GM12865 (cell line): ENCODE measurements at regions not wholly inside any gene's neighbourhood (a gene's known extent, or its start where the extent isn't known, plus 50 kb on each side); places are given as distances from the start of the nearest gene placed in this dataset.

Source experiments
- DNase-seq: peaks from one replicate; pipeline ENCODE4 v3.0.0; 2010; ENCODE audit warnings: low read depth
- H3K4me3 ChIP-seq: 2 replicates; pipeline ENCODE4 v1.5.1; 2011; ENCODE audit warnings: mild to moderate bottlenecking, low read depth, low read length, control low read depth
- CTCF ChIP-seq: IDR thresholded peaks from 2 replicates; pipeline ENCODE4 v1.5.1; 2011; ENCODE audit warnings: low read length, control low read depth, low read depth, inconsistent platforms; ENCODE audit not compliant: insufficient read depth; ENCODE audit errors: missing control alignments

GRCh38 chr1:221886743-221887414 is 145.0 kb upstream of the DUSP10 start:
- no peak for TF ChIP-seq CTCF
- no peak overlapping the region for H3K4me3 ChIP-seq
- DNase-seq: no peak

- DNase-seq: no peak
- no peak overlapping the region for H3K4me3 ChIP-seq
- TF ChIP-seq CTCF: no peak
Observed at GRCh38 chr1:221886311-221886710, 144.4 kb upstream of the DUSP10 start.

GRCh38 chr1:221884821-221885220 is 142.9 kb upstream of the DUSP10 start:
- TF ChIP-seq CTCF: no peak
- no peak overlapping the region for H3K4me3 ChIP-seq
- no peak for DNase-seq

GRCh38 chr1:221881805-221882581 is 140.1 kb upstream of the DUSP10 start:
- TF ChIP-seq CTCF: no peak
- no peak overlapping the region for H3K4me3 ChIP-seq
- peak; percentile 26 for DNase-seq

- no peak for DNase-seq
- no peak for TF ChIP-seq CTCF
Observed at GRCh38 chr1:221880182-221880581, 138.3 kb upstream of the DUSP10 start.

GRCh38 chr1:221878134-221878533 is 136.2 kb upstream of the DUSP10 start:
- H3K4me3 ChIP-seq: no peak overlapping the region
- TF ChIP-seq CTCF: no peak
- peak; percentile 62 for DNase-seq

More at GRCh38 chr1:221880182-221880581, 138.3 kb upstream of the DUSP10 start:
- H3K4me3 ChIP-seq: no peak overlapping the region
